Transverse colon (tissue), 4 donors: ENCODE measurements at regions not wholly inside any gene's neighbourhood (a gene's known extent, or its start where the extent isn't known, plus 50 kb on each side); places are given as distances from the start of the nearest gene placed in this dataset.

Experiments used
- EP300 ChIP-seq: sonication (generic); formaldehyde crosslinking; IDR thresholded peaks from one replicate; pipeline ENCODE4 v1.6.1; 2017; ENCODE audit warnings: antibody characterized with exemption, low read depth
- POLR2A ChIP-seq: fragments of 450-650 bp; IDR thresholded peaks from one replicate; pipeline ENCODE4 v1.6.1; 2016; ENCODE audit warnings: antibody characterized with exemption, mild to moderate bottlenecking, moderate library complexity
- POLR2AphosphoS5 ChIP-seq, 3 donors: sonication (generic); formaldehyde crosslinking; IDR thresholded peaks; one replicate each; pipeline ENCODE4 v1.6.1; 2016; ENCODE audit warnings: antibody characterized with exemption in 3 of 3
- TF ChIP-seq, protein P1 (sequence below), 5 experiments: fragments of 200-600 bp in 3 of 5; fragments of 450-650 bp in 2 of 5; sonication (generic) in 3 of 5; IDR thresholded peaks; 1 replicate in 2 of 5; 2 replicates in 3 of 5; pipeline ENCODE4 v1.5.1; 2016 to 2017; ENCODE audit warnings: antibody characterized with exemption in 5 of 5, inconsistent platforms in 3 of 5, mild to moderate bottlenecking in 2 of 5, moderate library complexity in 1 of 5

DNA sequence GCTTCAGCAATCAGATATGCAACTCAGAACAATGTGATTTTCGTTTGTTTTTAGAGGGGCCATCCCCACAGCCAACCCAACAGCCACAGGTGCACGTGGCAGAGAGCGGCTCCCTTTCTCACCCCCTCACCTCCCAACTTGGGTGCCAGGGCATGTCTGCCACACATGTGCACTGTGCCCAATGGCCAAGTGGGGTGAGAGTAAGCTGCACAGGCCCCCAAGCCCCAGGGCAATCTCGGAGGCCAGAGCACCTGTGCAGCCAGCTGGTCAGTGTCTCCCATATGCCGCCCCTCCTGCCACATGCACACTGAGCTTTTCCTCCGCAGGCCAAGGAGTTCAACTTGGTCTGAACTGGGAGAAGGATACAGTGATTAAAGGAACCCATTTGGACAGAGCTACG lies 1130.2 kb downstream of the DSC3 start:
- TF ChIP-seq, protein P1, sequence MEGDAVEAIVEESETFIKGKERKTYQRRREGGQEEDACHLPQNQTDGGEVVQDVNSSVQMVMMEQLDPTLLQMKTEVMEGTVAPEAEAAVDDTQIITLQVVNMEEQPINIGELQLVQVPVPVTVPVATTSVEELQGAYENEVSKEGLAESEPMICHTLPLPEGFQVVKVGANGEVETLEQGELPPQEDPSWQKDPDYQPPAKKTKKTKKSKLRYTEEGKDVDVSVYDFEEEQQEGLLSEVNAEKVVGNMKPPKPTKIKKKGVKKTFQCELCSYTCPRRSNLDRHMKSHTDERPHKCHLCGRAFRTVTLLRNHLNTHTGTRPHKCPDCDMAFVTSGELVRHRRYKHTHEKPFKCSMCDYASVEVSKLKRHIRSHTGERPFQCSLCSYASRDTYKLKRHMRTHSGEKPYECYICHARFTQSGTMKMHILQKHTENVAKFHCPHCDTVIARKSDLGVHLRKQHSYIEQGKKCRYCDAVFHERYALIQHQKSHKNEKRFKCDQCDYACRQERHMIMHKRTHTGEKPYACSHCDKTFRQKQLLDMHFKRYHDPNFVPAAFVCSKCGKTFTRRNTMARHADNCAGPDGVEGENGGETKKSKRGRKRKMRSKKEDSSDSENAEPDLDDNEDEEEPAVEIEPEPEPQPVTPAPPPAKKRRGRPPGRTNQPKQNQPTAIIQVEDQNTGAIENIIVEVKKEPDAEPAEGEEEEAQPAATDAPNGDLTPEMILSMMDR (IDR thresholded peaks at IDR 0.05) = no peak
- TF ChIP-seq POLR2A (no peak), POLR2AphosphoS5 (IDR thresholded peaks at IDR 0.05) (no peak), EP300 (no peak)
